DMS53 treated with DMSO at 0.1 percent for 48 hours (cell line): ENCODE measurements at regions not wholly inside any gene's neighbourhood (a gene's known extent, or its start where the extent isn't known, plus 50 kb on each side); places are given as distances from the start of the nearest gene placed in this dataset.

ENCODE experiments used
- DNase-seq: peaks from one replicate; lab custom pipeline; 2025; ENCODE audit not compliant: unreplicated experiment; lab: John Stamatoyannopoulos, UW

DNA sequence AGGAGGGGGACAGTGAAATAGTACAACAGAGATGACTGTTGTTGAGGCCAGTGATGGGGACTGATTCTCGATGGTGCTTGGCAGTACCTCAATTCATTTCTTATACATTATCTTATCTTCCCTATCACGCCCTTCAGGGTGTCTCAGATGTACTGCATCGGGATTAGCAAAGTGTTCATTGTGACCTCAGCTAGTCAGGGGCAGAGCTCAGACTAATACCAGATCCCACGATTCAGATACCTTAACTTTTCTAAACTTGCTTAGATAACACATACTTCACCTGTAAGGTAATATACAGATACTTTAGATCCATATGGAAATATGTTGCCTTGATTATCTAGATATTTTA, 720.6 kb downstream of the EFNB2 start:
- DNase-seq, result no peak

- no peak for DNase-seq
Observed at GRCh38 chr13:105814219-105814901, 721.1 kb downstream of the EFNB2 start.

DNA sequence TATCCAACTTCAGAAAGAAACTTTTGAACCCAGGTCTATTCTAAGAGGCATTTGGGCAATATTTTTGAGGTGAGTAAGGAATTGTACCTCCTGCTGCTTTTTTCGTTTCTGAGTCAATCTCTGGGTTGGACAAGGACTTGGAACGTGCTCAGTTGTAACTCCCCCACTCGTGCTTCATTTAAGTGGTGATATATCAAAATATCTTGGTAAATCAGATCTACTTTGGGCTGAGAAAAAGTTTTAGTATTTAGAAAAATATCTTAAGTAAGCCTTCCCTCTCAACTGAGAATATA, 728.9 kb downstream of the EFNB2 start:
- no peak for DNase-seq

- DNase-seq, result no peak
Observed at GRCh38 chr13:105805892-105806627, 729.4 kb downstream of the EFNB2 start.

- DNase-seq, result no peak
Observed at GRCh38 chr13:105804561-105805190, 730.8 kb downstream of the EFNB2 start.

GRCh38 chr13:105799155-105799554, 736.3 kb downstream of the EFNB2 start:
- no peak for DNase-seq

DNA sequence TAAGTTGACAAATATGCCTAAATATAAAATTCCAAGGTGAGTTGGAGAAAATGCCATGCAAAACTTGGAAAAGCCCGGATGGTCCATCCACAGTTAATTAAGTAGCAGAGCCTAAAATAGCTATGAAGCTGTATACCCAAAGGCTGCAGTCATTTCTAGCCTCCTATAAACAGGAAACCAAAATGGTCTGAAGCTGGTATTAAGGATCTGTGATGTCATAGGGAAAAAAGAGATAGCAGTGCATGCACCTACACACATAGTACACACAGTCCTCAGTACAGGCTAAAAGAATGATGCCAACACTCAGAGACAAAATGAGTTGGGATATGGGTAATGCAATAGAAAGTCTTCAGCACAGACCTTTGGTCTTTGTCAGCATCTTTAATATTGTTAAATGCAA, 736.9 kb downstream of the EFNB2 start:
- DNase-seq, result no peak

DNA sequence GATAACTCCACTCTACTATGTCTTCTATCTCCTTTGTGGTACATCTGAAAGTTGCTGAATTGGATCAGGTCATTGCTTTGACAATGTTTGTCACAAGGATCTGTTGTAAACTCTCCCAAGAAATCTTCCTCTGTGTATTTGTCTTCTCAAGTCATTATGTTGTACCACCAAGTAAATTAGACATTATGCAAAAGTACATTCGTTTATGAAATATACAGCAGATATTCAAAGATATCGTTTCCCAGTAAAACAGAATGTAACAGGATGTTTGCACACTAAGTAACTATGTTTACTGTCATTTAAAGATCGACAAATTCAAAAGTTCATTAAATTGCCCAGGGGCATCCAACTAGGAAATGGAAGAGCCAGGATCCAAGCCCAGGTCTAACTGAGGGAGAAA, 739.4 kb downstream of the EFNB2 start:
- DNase-seq, result no peak

- DNase-seq, result no peak
Observed at GRCh38 chr13:105790923-105791322, 744.5 kb downstream of the EFNB2 start.

DNA sequence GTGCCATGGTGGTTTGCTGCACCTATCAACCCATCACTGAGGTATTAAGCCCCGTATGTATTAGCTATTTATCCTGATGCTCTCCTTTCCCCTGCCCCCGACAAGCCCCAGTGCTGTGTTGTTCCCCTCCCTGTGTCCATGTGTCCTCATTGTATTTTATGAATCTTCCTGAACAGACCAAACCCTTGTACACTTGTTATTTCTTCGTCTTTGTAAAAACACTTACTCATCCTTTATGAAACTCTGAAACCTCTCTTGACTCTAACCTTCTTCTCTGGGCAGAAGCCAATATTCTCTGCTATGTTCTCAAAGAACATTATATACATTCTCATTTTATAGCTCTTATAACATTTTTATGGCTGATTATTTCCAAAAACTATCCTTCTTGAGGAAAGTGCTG, 746.9 kb downstream of the EFNB2 start:
- no peak for DNase-seq

DNA sequence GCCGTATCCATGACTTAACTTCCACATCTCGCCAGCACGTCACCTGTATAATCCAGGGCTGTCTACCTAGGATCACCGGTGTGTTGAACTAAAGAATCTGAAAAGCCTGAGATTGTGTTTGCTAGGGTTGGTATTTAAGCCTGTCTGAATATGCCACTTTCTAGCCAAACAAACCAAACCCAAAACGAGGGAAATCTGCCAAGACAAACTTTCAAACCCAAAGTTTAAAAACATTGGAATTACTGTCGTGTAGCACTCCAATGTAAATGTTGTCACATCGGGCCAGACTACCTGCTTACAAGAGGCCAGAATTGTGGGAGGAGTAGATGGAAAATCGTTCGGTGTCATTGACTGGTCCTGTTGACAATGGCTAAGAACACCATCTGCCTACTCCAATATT, 747.8 kb downstream of the EFNB2 start:
- no peak for DNase-seq

- DNase-seq, result no peak
Observed at GRCh38 chr13:105785436-105785835, 750.0 kb downstream of the EFNB2 start.

- DNase-seq, result no peak
Observed at GRCh38 chr13:105783261-105783660, 752.2 kb downstream of the EFNB2 start.

DNA sequence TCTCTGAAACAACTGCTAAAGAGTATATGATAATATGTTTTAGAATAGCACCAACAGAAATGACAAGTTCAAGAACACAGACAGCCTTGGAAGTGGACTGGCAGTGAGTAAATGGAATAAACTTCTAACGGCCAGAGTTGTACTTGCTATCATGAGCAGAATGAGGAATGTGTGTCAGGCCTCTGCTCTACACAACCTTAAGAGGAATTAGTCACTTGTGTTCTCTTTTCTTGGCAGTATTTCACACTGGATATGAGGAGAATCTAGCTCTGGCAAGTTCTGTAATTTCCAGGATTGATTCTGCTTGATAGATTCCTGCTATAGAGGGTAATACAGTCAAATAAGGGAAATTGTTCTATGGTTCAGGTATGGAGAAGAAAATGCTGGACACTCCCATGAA, 757.3 kb downstream of the EFNB2 start:
- no peak for DNase-seq

- DNase-seq, result no peak
Observed at GRCh38 chr13:105774739-105775460, 760.6 kb downstream of the EFNB2 start.

DNA sequence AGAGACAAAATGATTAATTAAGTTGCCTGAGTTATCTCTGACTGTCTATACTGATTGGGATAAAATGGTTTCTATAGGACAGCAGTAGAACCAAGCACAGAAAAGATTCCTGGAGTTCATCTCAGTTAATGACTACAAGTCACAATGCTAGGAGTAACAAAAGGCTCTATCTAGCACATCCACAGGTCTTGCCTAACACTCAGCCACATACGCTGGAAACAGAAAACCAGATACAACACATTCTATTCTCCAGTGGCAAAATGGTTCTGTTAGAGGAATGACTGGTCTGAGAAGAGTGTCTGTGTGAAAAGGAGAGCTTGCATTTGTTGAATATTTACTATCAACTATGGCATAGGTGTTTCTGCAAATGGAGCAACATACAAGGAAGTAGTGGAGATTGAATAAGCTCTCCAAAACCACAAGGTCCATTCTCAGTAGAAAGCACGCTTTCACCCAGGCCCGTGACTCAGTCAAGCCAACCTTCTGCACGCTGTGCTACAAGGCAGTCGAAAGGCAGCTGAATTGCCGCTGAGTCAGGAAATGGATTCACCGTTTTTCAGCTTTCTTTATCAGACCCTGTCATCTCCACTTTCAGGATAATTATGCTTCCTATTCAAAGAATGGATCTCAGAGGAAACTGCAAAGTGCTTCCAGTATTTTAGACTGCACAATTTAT, 761.5 kb downstream of the EFNB2 start:
- DNase-seq, result no peak

DNA sequence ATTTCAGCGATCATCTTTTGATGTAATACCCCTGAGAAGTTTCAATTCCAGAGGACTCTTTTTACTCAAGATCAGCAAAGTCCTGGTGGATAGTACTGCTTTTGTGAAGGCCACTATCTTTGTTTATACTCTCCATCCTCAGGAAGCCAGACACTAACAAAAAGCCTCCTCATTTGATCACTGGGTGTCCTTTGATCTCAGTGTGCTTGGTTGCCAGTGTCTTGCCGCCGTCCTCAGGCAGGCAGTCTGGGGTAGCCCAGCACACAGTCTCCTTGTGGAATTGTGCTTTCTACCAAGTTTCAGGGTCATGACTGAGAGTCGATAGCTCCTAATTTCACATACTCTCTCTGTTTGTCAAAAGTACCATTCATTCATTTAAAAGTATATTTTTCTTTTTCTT, 762.2 kb downstream of the EFNB2 start:
- DNase-seq, result no peak

DNA sequence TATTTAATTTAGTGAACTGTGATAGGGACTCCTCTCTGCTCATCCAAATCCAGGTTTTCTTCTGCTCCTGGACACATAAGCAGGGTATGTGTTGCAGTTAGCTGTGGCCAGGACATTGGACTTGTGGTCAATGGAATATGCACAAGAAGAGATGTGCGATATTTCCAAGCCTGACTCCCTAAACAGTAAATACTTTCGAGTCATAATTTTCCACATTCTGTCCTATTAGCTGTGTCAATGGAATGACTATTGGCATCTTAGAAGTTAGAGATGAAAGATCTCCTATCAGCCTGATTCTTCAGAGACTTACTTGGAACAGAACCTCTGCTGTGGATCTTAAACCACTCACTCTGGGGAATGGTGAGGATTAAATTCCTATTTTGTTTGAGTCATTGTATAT, 771.0 kb downstream of the EFNB2 start:
- no peak for DNase-seq

- no peak for DNase-seq
Observed at GRCh38 chr13:105763851-105764250, 771.6 kb downstream of the EFNB2 start.

DNA sequence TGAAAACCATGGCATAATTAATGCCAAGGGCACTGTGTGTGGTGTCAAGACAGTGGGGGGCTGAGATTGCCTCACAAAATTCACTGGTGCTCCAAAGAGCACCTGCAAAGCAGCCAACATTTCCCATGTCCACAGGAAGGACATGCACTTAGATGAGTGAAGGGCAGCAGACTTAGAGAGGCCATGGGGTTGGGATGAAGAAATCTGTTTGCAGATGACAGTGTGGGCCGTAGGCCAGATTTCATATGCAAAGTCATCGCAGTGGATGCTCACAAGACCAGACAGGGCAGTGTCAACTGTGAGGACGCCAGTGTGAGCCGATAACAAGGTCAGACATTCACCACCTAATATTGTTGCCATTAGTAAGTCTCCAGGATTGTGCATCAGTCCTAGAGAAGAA, 773.4 kb downstream of the EFNB2 start:
- DNase-seq, result no peak
